Mucosa of descending colon (tissue), 3 donors: ENCODE measurements at regions not wholly inside any gene's neighbourhood (a gene's known extent, or its start where the extent isn't known, plus 50 kb on each side); places are given as distances from the start of the nearest gene placed in this dataset.

Experiments used
- ATAC-seq: fragments of 200-7000 bp; cut with Tn5 transposase; one replicate; pipeline ENCODE4 v1.9.1; 2020; ENCODE audit warnings: mild to moderate bottlenecking, moderate library complexity
- DNase-seq, 3 donors: peaks; one replicate each; pipeline ENCODE4 v3.0.0-alpha.2; 2020
- H3K36me3 ChIP-seq: fragments of 200-600 bp; one replicate; pipeline ENCODE4 v1.8.0; 2021; ENCODE audit warnings: low read depth, mild to moderate bottlenecking
- H3K4me1 ChIP-seq: fragments of 200-600 bp; one replicate; pipeline ENCODE4 v1.8.0; 2021; ENCODE audit warnings: low read depth, mild to moderate bottlenecking
- H3K4me3 ChIP-seq: fragments of 200-600 bp; one replicate; pipeline ENCODE4 v1.8.0; 2021; ENCODE audit warnings: mild to moderate bottlenecking
- H3K9me3 ChIP-seq: fragments of 200-600 bp; one replicate; pipeline ENCODE4 v1.8.0; 2021; ENCODE audit warnings: mild to moderate bottlenecking
- intact Hi-C, 2 donors: fragments of 100-400 bp; cut with DNase I in 1 of 2; cut with micrococcal nuclease in 1 of 2; formaldehyde crosslinking; loops; one replicate each; pipeline versions ENCODE4 v1.11.0 to v1.11.1; 2022; cut with DNase I, micrococcal nuclease
- TF ChIP-seq, protein P1 (sequence below): fragments of 200-600 bp; IDR thresholded peaks from one replicate; pipeline ENCODE4 v1.8.0; 2022; ENCODE audit warnings: antibody characterized with exemption, mild to moderate bottlenecking
- donor health status: DM: no; HTN: no; CAD: no; lungs with moderate emphysema.
- donor health status: DM: no; HTN: no; CAD: no.
- donor health status: DM: no; HTN: yes; CAD: no.

DNA sequence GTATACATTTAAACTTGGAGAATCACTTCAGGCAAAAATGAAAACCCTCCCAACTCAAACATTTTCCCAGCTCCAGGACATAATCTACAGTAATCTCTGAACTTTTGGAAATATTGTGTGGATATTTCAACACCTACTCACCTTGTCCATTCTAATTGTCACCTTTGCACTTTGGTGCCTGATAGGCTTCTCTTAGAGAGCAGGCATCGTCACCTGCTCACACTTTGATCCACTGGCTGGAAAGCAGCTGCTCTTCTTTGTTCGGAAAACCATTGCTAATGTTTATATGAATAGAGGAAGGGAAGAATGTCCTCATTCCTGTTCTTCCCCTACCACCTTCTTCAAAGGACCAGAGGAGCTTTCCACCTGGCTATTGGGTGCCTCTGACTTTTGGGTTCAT, 411.2 kb downstream of the FGF9 start:
- TF ChIP-seq, protein P1, sequence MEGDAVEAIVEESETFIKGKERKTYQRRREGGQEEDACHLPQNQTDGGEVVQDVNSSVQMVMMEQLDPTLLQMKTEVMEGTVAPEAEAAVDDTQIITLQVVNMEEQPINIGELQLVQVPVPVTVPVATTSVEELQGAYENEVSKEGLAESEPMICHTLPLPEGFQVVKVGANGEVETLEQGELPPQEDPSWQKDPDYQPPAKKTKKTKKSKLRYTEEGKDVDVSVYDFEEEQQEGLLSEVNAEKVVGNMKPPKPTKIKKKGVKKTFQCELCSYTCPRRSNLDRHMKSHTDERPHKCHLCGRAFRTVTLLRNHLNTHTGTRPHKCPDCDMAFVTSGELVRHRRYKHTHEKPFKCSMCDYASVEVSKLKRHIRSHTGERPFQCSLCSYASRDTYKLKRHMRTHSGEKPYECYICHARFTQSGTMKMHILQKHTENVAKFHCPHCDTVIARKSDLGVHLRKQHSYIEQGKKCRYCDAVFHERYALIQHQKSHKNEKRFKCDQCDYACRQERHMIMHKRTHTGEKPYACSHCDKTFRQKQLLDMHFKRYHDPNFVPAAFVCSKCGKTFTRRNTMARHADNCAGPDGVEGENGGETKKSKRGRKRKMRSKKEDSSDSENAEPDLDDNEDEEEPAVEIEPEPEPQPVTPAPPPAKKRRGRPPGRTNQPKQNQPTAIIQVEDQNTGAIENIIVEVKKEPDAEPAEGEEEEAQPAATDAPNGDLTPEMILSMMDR, result no peak
- no peak overlapping the region for H3K4me3 ChIP-seq
- H3K9me3 ChIP-seq, result no peaks in the 10 kb centered on the region
- ATAC-seq, result peak; percentile 36
- intact Hi-C loops, result no loop called here
- peaks cover 9% of the 10 kb centered on the region for H3K4me1 ChIP-seq
- DNase-seq, result no peak
- H3K36me3 ChIP-seq, result no peaks in the 10 kb centered on the region

DNA sequence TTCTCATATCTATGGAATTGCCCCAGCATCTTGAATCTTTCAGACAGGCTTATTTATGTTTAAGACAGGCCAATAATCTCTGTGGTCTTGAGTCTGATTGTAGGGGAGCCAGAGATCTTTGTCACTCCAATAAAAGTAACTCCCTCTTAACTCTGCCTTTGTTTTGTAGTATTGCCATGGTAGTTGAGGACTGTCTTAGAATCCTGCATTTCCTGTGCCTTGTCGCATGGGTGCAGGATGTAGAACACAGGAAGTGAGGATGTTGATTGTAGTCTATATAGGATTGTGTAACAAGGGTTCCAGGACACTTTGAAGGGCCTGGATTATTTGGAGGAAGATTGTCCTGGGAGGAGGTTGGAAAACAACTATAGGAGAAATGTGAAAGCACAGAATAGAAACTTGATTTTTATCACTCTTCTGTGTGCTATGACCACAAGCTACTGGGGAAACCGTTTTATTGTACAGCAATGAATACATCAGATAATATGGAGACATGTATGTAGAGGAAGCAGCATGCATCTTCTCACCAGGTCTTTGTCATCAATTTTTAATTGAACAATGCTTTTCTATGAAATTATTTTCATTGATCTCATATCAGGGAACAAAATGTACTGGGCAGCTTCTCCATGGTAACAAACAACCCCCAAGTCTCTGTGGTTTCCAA, 411.7 kb downstream of the FGF9 start:
- Histone ChIP-seq H3K4me3 (no peak overlapping the region), H3K36me3 (no peaks in the 10 kb centered on the region), H3K9me3 (no peaks in the 10 kb centered on the region), H3K4me1 (peaks cover 9% of the 10 kb centered on the region)
- peak; percentile 70 for ATAC-seq
- intact Hi-C loops, result no loop called here
- no peak for DNase-seq
- TF ChIP-seq, protein P1, result no peak

DNA sequence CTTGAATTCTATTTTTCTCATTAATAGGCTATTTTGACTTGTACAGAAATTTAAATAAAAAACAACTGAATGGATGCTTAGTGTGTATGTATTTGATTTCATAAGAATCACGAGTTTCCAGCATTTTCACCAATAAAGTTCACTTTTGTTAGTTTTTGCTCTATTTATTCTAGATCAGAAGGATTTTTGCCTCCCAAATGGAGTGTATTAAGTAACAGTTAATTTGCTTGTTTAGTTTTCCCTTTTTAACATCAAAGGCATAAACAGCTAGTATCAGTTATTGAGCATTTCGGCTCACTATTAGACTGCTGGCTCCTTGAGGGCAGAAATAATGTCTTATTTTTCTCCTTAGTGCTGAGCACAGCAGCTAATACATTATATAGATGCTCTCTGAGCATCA, 414.1 kb downstream of the FGF9 start:
- Histone ChIP-seq H3K4me3 (no peak overlapping the region), H3K4me1 (peaks cover 9% of the 10 kb centered on the region), H3K9me3 (no peaks in the 10 kb centered on the region), H3K36me3 (no peaks in the 10 kb centered on the region)
- intact Hi-C loops, result no loop called here
- TF ChIP-seq, protein P1, result no peak
- DNase-seq (no peak), ATAC-seq (no peak)

DNA sequence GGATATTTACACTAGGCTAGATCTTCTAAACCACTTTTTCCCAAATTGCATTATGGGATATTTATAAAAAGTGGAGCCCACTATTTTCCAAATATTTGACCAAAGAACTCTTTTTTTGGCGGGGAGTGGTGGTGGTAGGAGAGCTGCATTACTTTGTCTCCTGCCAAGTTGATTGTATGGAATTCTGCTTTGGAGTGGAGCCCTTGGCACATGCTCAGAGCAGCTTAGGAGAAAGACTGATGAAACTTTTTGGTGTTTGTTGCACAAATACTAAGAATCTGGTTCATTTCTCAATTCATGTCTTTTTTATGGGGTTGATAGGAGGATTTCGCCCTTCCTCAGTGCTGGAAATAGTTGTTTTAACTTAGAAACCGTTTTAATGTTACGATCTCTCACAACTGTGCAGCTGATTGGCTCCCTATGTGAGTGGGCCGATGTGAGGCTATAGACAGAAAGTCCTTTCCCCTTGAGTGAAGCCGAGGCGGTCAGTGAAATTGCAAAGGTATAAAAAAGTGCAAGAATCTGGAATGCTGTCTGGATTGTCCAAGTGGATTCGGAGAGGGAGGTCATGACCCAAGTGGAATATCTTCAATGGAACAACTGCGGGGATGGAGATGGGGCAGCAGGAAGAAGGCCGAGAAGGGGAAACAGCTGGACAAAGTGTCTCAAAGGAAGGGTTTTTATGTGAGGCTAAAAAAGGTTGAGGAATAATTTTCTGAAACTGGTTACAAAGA, 415.9 kb downstream of the FGF9 start:
- H3K36me3 ChIP-seq, result no peaks in the 10 kb centered on the region

DNA sequence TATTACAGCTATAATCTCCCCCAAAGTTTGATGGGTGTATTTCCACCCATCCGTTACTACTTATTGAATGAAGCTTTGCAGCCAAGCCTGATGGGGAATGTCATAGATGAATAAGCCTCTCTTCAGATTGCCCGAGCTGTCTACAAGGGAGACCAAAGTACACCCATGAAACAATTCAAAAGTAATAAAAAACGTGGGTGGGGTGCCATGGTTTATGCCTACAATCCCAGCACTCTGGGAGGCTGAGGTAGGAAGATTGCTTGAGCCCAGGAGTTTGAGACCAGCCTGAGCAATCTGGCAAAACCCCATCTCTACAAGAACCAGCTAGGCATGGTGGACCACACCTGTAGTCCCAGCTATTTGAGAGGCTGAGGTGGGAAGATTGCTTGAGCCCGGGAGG, 419.2 kb downstream of the FGF9 start:
- Histone ChIP-seq H3K4me3 (no peak overlapping the region), H3K4me1 (peaks cover 8% of the 10 kb centered on the region), H3K9me3 (no peaks in the 10 kb centered on the region), H3K36me3 (no peaks in the 10 kb centered on the region)
- intact Hi-C loops, result no loop called here
- DNase-seq (peak in 2 of 3 donors; percentile 45 to 68), ATAC-seq (peak; percentile 95)
- TF ChIP-seq, protein P1, result no peak

More for the DNA sequence above, 415.9 kb downstream of the FGF9 start:
- H3K4me3 ChIP-seq, result no peak overlapping the region
- TF ChIP-seq, protein P1, result no peak
- no peaks in the 10 kb centered on the region for H3K9me3 ChIP-seq
- intact Hi-C loops, result no loop called here
- H3K4me1 ChIP-seq, result peaks cover 13% of the 10 kb centered on the region
- no peak for DNase-seq
- no peak for ATAC-seq
